CD4-positive, alpha-beta T cell (primary cell): ENCODE measurements at regions not wholly inside any gene's neighbourhood (a gene's known extent, or its start where the extent isn't known, plus 50 kb on each side); places are given as distances from the start of the nearest gene placed in this dataset.

ENCODE experiments used
- ATAC-seq: fragments of 200-7000 bp; cut with Tn5 transposase; one replicate; pipeline ENCODE4 v1.10.0; 2022; ENCODE audit warnings: mild to moderate bottlenecking; ENCODE audit not compliant: poor library complexity
- CTCF ChIA-PET: fragments of 350-600 bp; sonication (Branson Sonifier 250); formaldehyde crosslinking; loops from one replicate; lab custom pipeline; 2021; ENCODE audit warnings: antibody characterized with exemption, inconsistent platforms; lab: Charles Lee
- POLR2A ChIA-PET: fragments of 350-600 bp; sonication (Branson Sonifier 250); formaldehyde crosslinking; loops from one replicate; lab custom pipeline; 2021; ENCODE audit warnings: antibody characterized with exemption, inconsistent platforms; lab: Charles Lee
- DNase-seq, 14 experiments: peaks; one replicate each; pipeline ENCODE4 v3.0.0-alpha.2; 2013 to 2020; ENCODE audit warnings: mixed read lengths in 2 of 14
- H3K27ac ChIP-seq, 2 donors: one replicate each; pipeline versions ENCODE4 v1.5.1 to v1.7.0; 2013; ENCODE audit warnings: low read length in 2 of 2, low read depth in 1 of 2, mild to moderate bottlenecking in 1 of 2
- H3K27me3 ChIP-seq, 2 experiments: 1 replicate in 1 of 2; 2 replicates in 1 of 2; pipeline versions ENCODE4 v1.6.1 to v1.7.0; 2013; ENCODE audit warnings: low read length in 2 of 2, control low read depth in 1 of 2, mild to moderate bottlenecking in 1 of 2, moderate library complexity in 1 of 2; ENCODE audit not compliant: insufficient read depth in 2 of 2, control insufficient read depth in 1 of 2
- H3K36me3 ChIP-seq: one replicate; pipeline ENCODE4 v1.6.1; 2013; ENCODE audit warnings: low read length, control low read depth; ENCODE audit not compliant: insufficient read depth
- H3K4me1 ChIP-seq: one replicate; pipeline ENCODE4 v1.6.1; 2013; ENCODE audit warnings: low read length, control low read depth; ENCODE audit not compliant: insufficient read depth
- H3K4me3 ChIP-seq: one replicate; pipeline ENCODE4 v1.5.1; 2013; ENCODE audit warnings: mild to moderate bottlenecking, low read length, moderate library complexity
- H3K9me3 ChIP-seq, 2 experiments: 1 replicate in 1 of 2; 2 replicates in 1 of 2; pipeline versions ENCODE4 v1.6.1 to v1.7.0; 2013; ENCODE audit warnings: low read length in 2 of 2, mild to moderate bottlenecking in 2 of 2, control low read depth in 1 of 2, moderate library complexity in 1 of 2; ENCODE audit not compliant: control insufficient read depth in 1 of 2, insufficient read depth in 1 of 2
- H3K27ac Mint-ChIP-seq: one replicate; pipeline ENCODE4 v1.8.0; 2020; ENCODE audit warnings: mixed read lengths
- H3K27me3 Mint-ChIP-seq: one replicate; pipeline ENCODE4 v1.8.0; 2021; ENCODE audit warnings: mixed read lengths
- H3K36me3 Mint-ChIP-seq: one replicate; pipeline ENCODE4 v1.8.0; 2021; ENCODE audit warnings: low read depth, mixed read lengths
- H3K4me1 Mint-ChIP-seq: one replicate; pipeline ENCODE4 v1.8.0; 2021; ENCODE audit warnings: low read depth, mixed read lengths
- H3K4me3 Mint-ChIP-seq: one replicate; pipeline ENCODE4 v1.8.0; 2020; ENCODE audit warnings: mild to moderate bottlenecking, mixed read lengths
- H3K9me3 Mint-ChIP-seq: one replicate; pipeline ENCODE4 v1.8.0; 2020; ENCODE audit warnings: mixed read lengths
- intact Hi-C, 2 experiments: fragments of 100-400 bp; cut with DNase I in 1 of 2; cut with micrococcal nuclease in 1 of 2; formaldehyde crosslinking; loops; one replicate each; pipeline versions ENCODE4 v1.15.1 to v1.9.0; 2023 to 2025; cut with DNase I, micrococcal nuclease
- TF ChIP-seq, protein P1 (sequence below): fragments of 200-600 bp; IDR thresholded peaks from one replicate; pipeline ENCODE4 v1.8.0; 2022; ENCODE audit warnings: antibody characterized with exemption, mild to moderate bottlenecking

DNA sequence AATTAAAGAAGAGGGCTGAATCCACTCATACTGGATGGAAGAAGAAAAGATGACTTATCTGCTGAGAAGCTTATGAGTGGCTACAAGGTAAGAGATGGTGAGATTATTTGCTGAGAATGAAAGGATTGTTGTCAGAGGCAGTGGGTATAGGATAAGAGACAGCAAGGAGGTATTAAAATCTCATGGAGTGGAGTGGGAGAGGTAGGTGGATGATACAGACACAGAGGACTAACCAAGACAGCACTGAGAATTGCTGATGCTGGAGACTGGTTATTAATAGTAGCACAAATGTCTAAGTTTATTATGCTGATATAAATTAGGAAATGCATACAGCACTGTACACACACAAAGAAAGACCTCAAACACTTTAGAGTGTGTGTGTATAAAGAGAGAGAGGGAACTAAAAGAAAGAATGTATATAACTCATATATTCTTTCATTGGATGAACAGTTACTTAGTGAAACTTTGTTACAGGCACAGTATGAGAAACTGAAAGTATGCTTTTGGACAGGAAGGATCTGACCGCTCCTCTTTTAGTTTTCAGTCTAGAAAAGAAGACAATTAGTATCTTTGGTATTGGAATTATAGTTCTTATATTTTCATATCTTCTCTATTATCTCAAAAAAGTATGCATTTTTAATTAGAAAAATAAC, 543.1 kb downstream of the LRFN5 start:
- Mint-ChIP-seq H3K4me1 (no peaks in the 10 kb centered on the region), H3K27ac (no peak overlapping the region), H3K27me3 (no peaks in the 10 kb centered on the region), H3K9me3 (peaks cover 7% of the 10 kb centered on the region), H3K36me3 (no peaks in the 10 kb centered on the region), H3K4me3 (no peak overlapping the region)
- no peaks in the 10 kb centered on the region for H3K4me1 ChIP-seq
- no peak overlapping the region for H3K27ac ChIP-seq
- H3K4me3 ChIP-seq = no peak overlapping the region
- ChIA-PET POLR2A (no interaction called here), CTCF (no interaction called here)
- intact Hi-C loops = no loop called here
- no peaks in the 10 kb centered on the region for H3K27me3 ChIP-seq
- DNase-seq = no peak
- TF ChIP-seq, protein P1, sequence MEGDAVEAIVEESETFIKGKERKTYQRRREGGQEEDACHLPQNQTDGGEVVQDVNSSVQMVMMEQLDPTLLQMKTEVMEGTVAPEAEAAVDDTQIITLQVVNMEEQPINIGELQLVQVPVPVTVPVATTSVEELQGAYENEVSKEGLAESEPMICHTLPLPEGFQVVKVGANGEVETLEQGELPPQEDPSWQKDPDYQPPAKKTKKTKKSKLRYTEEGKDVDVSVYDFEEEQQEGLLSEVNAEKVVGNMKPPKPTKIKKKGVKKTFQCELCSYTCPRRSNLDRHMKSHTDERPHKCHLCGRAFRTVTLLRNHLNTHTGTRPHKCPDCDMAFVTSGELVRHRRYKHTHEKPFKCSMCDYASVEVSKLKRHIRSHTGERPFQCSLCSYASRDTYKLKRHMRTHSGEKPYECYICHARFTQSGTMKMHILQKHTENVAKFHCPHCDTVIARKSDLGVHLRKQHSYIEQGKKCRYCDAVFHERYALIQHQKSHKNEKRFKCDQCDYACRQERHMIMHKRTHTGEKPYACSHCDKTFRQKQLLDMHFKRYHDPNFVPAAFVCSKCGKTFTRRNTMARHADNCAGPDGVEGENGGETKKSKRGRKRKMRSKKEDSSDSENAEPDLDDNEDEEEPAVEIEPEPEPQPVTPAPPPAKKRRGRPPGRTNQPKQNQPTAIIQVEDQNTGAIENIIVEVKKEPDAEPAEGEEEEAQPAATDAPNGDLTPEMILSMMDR = no peak
- peaks cover 0 to 4% of the 10 kb centered on the region in 2 experiments for H3K9me3 ChIP-seq
- no peaks in the 10 kb centered on the region for H3K36me3 ChIP-seq
- no peak for ATAC-seq

DNA sequence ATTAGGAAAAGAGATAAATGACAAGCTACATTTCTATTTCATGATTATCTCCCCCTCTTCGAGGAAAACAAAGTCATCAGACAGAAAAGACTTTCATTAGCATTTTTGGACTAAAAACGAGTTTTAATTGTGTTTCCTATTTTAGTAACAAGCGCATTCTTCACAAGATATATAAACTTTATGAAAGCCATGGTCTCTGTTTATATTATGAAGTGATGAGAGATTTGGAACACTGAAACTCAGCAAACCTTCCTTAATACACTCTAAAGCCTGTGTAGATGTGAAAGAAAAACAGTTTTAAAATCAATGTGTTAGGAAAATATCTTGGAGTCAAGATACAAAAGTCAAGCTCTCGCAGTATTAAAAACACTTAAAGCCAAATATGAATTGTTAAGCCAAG, 539.1 kb downstream of the LRFN5 start:
- H3K27ac ChIP-seq = no peak overlapping the region
- ChIA-PET CTCF (no interaction called here), POLR2A (no interaction called here)
- no peaks in the 10 kb centered on the region for H3K4me1 ChIP-seq
- no peaks in the 10 kb centered on the region for H3K27me3 ChIP-seq
- no peaks in the 10 kb centered on the region for H3K4me1 Mint-ChIP-seq
- H3K4me3 ChIP-seq = no peak overlapping the region
- no peak overlapping the region for H3K27ac Mint-ChIP-seq
- H3K9me3 ChIP-seq = no peaks in the 10 kb centered on the region
- H3K9me3 Mint-ChIP-seq = peaks cover 7% of the 10 kb centered on the region
- no peaks in the 10 kb centered on the region for H3K36me3 ChIP-seq
- H3K27me3 Mint-ChIP-seq = no peaks in the 10 kb centered on the region
- H3K4me3 Mint-ChIP-seq = no peak overlapping the region
- H3K36me3 Mint-ChIP-seq = no peaks in the 10 kb centered on the region
- DNase-seq (no peak), ATAC-seq (no peak)
- TF ChIP-seq, protein P1 = no peak
- intact Hi-C loops = no loop called here

DNA sequence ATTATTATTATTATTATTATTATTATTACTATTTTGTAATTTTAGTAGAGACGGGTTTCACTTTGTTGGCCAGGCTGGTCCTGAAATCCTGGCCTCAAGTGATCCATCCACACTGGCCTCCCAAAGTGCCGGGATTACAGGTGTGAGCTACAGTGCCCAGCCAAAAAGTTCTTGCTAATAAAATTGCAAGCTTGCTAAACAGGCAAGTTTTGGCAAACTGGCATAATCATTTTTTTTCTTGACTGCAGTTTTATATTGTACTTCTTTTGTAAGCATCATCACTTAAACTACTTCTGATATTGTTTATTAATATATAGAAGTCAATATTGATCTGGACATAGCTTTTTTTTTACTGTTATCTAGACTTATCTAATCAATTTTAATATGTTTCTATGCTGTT, 536.4 kb downstream of the LRFN5 start:
- no peak overlapping the region for H3K27ac Mint-ChIP-seq
- DNase-seq (no peak), ATAC-seq (no peak)
- no peaks in the 10 kb centered on the region for H3K36me3 ChIP-seq
- no peaks in the 10 kb centered on the region for H3K27me3 Mint-ChIP-seq
- H3K27ac ChIP-seq = no peak overlapping the region
- TF ChIP-seq, protein P1 = no peak
- CTCF ChIA-PET = no interaction called here
- no peaks in the 10 kb centered on the region for H3K9me3 ChIP-seq
- intact Hi-C loops = no loop called here
- H3K36me3 Mint-ChIP-seq = no peaks in the 10 kb centered on the region
- H3K27me3 ChIP-seq = no peaks in the 10 kb centered on the region
- H3K4me3 Mint-ChIP-seq = no peak overlapping the region
- H3K4me3 ChIP-seq = no peak overlapping the region
- no peaks in the 10 kb centered on the region for H3K4me1 ChIP-seq
- POLR2A ChIA-PET = no interaction called here
- peaks cover 6% of the 10 kb centered on the region for H3K9me3 Mint-ChIP-seq
- H3K4me1 Mint-ChIP-seq = no peaks in the 10 kb centered on the region
